ENCODE measurements at regions not wholly inside any gene's neighbourhood (a gene's known extent, or its start where the extent isn't known, plus 50 kb on each side); places are given as distances from the start of the nearest gene placed in this dataset.

DNA sequence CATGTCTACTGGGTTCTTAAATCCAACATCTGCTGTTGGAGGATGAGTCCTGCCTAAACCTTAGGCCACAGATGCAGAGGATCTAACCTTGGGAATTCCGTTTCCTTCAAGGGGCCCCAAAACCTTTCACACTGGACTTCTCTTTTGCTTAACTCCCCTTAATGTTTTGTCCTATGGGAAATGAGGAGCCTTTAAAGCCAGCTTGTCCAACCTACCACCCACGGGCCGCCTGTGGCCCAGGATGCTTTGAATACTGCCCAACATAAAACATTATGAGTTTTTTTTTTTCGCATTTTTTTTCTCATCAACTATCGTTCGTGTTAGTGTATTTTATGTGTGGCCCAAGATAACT, 157.2 kb upstream of the SLC1A4 start (continued):
- TF ChIP-seq MIER3 (CRISPR knock-in tag; IDR thresholded peaks at IDR 0.05; ENCODE audit: borderline replicate concordance) (no peak), EHMT2 (IDR thresholded peaks at IDR 0.05; ENCODE audit: borderline replicate concordance, low read depth, low read length) (0 out of 2 replicates have a peak, but pooled peaks have one; percentile 10), ZNF567 (CRISPR knock-in tag; IDR thresholded peaks at IDR 0.05; ENCODE audit: borderline replicate concordance) (no peak), NFKBIZ (CRISPR knock-in tag; IDR thresholded peaks at IDR 0.05) (0 out of 2 replicates have a peak, but pooled peaks have one; percentile 5), IRX3 (CRISPR knock-in tag; IDR thresholded peaks at IDR 0.05; ENCODE audit: borderline replicate concordance, low read depth) (no peak)

DNA sequence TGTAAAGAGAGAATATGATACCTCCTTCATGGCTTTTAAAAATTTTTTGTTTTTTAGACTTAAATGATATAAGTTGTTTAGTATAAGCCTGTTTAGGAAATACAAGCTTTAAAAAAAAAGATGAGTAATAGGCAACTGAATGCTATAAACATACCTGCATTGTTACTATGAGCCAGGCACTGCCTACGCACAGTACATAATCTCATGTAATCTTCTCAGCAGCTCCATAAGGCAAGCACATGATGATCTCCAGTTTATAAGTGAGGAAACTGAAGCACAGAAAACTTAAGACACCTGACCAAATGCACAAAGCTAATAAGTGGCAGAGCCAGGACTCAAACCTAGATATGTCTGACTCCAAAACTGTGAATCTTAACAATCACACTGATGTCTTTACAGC, 156.3 kb upstream of the SLC1A4 start:
- in situ Hi-C loops (cut with HindIII; ENCODE audit: extremely low pct_ligation_motif_present, low pct_unique_long_range_greater_than_20kb) = no loop called here
- POLR2A ChIA-PET = no interaction called here
- peaks cover 68% of the 10 kb centered on the region for H3K4me1 ChIP-seq (ENCODE audit: insufficient read depth, low read length)

More for the DNA sequence above, 156.3 kb upstream of the SLC1A4 start:
- Histone ChIP-seq H3K36me3 (replicated peaks in 1 of 2; ENCODE audit: control insufficient read depth in 1 of 2, insufficient read depth in 2 of 2, low read length in 2 of 2) (no peaks in the 10 kb centered on the region), H2AFZ (ENCODE audit: low read length) (no peak overlapping the region), H3K4me2 (ENCODE audit: low read depth, low read length) (no peak overlapping the region), H3K9ac (ENCODE audit: insufficient read depth, low read depth, low read length) (no peak overlapping the region), H3K9me3 (ENCODE audit: low read length) (no peaks in the 10 kb centered on the region), H3K79me2 (ENCODE audit: insufficient read depth, low read length) (no peaks in the 10 kb centered on the region), H3K27me3 (ENCODE audit: control insufficient read depth in 1 of 2, insufficient read depth in 2 of 2, low read length in 2 of 2) (peaks cover 0 to 4% of the 10 kb centered on the region in 2 experiments; a peak in 2 of 5 replicates), H4K20me1 (ENCODE audit: insufficient read depth, low read length) (no peaks in the 10 kb centered on the region), H3K27ac (ENCODE audit: extremely low read length, insufficient read depth, low read length) (no peak overlapping the region), H3K4me3 (replicated peaks in 1 of 3; ENCODE audit: insufficient read depth in 1 of 3, low read depth in 2 of 3, low read length in 3 of 3) (no peak overlapping the region)
- intact Hi-C loops (cut with micrococcal nuclease; ENCODE audit: unreplicated experiment) = no loop called here
- ATAC-seq = no peak
- no TSS peak for BruUV-seq (replicated peaks)
- DNase-seq (ENCODE audit: low spot score) = no peak
- CTCF ChIA-PET (ENCODE audit: low intra/inter-chr PET ratio, low total read pairs) = interaction anchor here (2.8 kb wide), 1 partner anchor 186 kb away, joined by 20 read pairs; no protein-coding TSS in a partner anchor
- FAIRE-seq = no peak
- WGBS (ENCODE audit: low lambda C conversion rate) = 79% methylated on average over 1 of the region's 1 CpG
- TF ChIP-seq, protein P1, sequence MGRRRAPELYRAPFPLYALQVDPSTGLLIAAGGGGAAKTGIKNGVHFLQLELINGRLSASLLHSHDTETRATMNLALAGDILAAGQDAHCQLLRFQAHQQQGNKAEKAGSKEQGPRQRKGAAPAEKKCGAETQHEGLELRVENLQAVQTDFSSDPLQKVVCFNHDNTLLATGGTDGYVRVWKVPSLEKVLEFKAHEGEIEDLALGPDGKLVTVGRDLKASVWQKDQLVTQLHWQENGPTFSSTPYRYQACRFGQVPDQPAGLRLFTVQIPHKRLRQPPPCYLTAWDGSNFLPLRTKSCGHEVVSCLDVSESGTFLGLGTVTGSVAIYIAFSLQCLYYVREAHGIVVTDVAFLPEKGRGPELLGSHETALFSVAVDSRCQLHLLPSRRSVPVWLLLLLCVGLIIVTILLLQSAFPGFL (CRISPR knock-in tag; IDR thresholded peaks at IDR 0.05) = no peak

Measured in HepG2 (cell line).